ENCODE measurements at regions not wholly inside any gene's neighbourhood (a gene's known extent, or its start where the extent isn't known, plus 50 kb on each side); places are given as distances from the start of the nearest gene placed in this dataset.

DNA sequence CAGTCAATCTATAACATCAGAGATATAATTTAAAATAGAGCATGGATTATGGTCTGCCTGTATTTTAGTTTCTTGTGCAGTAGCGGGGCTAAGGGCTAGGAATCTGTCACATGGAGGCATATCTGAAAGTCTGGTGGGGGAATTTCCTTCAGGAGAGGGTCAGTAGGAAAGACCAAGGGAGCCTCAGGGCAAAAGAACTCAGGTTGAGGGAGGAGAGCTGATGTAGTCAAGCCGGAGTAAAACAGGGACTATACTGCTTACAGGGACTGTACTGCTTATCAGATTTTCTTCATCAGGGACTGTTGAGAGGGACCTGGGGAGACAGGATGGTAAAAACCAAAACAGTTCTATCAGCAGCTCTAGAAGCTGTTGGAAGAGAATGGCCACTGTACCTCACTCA, 82.0 kb upstream of the CPM start:
- 86 to 87% methylated on average over 2 of the region's 2 CpGs for WGBS, 2 donors
- Histone ChIP-seq H3K4me3 (no peak overlapping the region), H3K27ac (no peak overlapping the region), H3K9me3 (peaks cover 0 to 4% (median 0%) of the 10 kb centered on the region in 11 donors), H3K4me1 (no peaks in the 10 kb centered on the region), H3K36me3 (no peaks in the 10 kb centered on the region), H3K27me3 (peaks cover 0 to 4% (median 0%) of the 10 kb centered on the region in 7 donors)
- ATAC-seq (no peak), DNase-seq (no peak)
- TF ChIP-seq, protein P1, sequence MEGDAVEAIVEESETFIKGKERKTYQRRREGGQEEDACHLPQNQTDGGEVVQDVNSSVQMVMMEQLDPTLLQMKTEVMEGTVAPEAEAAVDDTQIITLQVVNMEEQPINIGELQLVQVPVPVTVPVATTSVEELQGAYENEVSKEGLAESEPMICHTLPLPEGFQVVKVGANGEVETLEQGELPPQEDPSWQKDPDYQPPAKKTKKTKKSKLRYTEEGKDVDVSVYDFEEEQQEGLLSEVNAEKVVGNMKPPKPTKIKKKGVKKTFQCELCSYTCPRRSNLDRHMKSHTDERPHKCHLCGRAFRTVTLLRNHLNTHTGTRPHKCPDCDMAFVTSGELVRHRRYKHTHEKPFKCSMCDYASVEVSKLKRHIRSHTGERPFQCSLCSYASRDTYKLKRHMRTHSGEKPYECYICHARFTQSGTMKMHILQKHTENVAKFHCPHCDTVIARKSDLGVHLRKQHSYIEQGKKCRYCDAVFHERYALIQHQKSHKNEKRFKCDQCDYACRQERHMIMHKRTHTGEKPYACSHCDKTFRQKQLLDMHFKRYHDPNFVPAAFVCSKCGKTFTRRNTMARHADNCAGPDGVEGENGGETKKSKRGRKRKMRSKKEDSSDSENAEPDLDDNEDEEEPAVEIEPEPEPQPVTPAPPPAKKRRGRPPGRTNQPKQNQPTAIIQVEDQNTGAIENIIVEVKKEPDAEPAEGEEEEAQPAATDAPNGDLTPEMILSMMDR (IDR thresholded peaks at IDR 0.05), result no peak
- intact Hi-C loops (cut with DNase I), result no loop called here

DNA sequence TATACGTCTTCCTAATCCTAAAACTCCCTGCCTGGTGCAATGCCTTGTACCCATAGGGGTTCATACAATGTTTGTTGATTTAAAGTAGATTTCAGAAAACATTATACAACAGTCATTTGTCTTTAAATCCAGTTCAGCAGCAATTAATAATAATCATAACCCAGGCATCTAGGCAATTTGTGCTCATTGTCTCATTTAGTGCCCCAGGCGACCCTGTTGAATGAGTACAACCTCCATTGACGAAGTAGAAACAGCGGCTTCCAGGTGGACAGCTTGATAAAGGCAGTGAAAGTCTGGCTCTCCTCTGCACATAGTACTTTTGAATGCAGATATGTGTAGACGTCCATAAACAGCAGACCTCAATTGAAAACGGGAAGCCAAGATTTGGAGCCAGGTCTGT, 82.9 kb upstream of the CPM start:
- intact Hi-C loops (cut with DNase I), result no loop called here
- no peak overlapping the region for H3K4me3 ChIP-seq
- peaks cover 0 to 9% (median 0%) of the 10 kb centered on the region in 11 donors for H3K9me3 ChIP-seq
- H3K36me3 ChIP-seq, result no peaks in the 10 kb centered on the region
- peaks cover 0 to 4% (median 0%) of the 10 kb centered on the region in 7 donors for H3K27me3 ChIP-seq
- 57 to 62% methylated on average over 6 of the region's 6 CpGs for WGBS, 2 donors
- ATAC-seq (no peak), DNase-seq (no peak)
- TF ChIP-seq, protein P1 (IDR thresholded peaks at IDR 0.05), result no peak
- H3K27ac ChIP-seq, result no peak overlapping the region
- no peaks in the 10 kb centered on the region for H3K4me1 ChIP-seq

DNA sequence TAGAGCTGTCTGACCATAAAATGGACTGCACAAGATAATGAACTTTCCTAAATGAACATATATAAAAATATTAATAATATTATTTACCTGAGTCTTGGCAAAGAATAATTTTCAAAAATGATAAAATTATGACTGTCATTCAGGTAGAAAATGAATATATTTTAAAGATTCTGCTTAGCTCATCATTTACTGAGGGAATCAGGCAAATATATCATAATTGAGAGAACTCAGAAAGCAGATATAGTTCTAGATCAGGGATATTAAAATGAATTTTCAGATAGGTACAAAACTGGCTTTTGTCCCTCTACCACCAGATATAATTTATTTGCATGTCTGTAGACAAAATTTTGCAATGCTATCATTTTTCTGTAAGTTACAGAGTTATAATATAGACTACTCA, 86.1 kb upstream of the CPM start:
- ATAC-seq (no peak), DNase-seq (no peak)
- TF ChIP-seq, protein P1 (IDR thresholded peaks at IDR 0.05), result no peak

GRCh38 chr12:69019910-69020309, 86.9 kb upstream of the CPM start:
- TF ChIP-seq, protein P1 (IDR thresholded peaks at IDR 0.05), result no peak
- Histone ChIP-seq H3K27me3 (peaks cover 0 to 4% (median 0%) of the 10 kb centered on the region in 7 donors), H3K4me3 (no peak overlapping the region), H3K27ac (no peak overlapping the region), H3K36me3 (no peaks in the 10 kb centered on the region), H3K9me3 (peaks cover 0 to 9% (median 0%) of the 10 kb centered on the region in 11 donors), H3K4me1 (no peaks in the 10 kb centered on the region)
- intact Hi-C loops (cut with DNase I), result no loop called here
- ATAC-seq (no peak), DNase-seq (no peak)

More for the DNA sequence above, 86.1 kb upstream of the CPM start:
- Histone ChIP-seq H3K27me3 (peaks cover 0 to 4% (median 0%) of the 10 kb centered on the region in 7 donors), H3K27ac (no peak overlapping the region), H3K4me1 (no peaks in the 10 kb centered on the region), H3K9me3 (peaks cover 0 to 9% (median 0%) of the 10 kb centered on the region in 11 donors), H3K36me3 (no peaks in the 10 kb centered on the region), H3K4me3 (no peak overlapping the region)
- intact Hi-C loops (cut with DNase I), result no loop called here

Measured in heart right ventricle (tissue), 16 donors.